B cell (primary cell): ENCODE measurements at regions not wholly inside any gene's neighbourhood (a gene's known extent, or its start where the extent isn't known, plus 50 kb on each side); places are given as distances from the start of the nearest gene placed in this dataset.

Experiments
- ATAC-seq: fragments of 200-7000 bp; cut with Tn5 transposase; one replicate; pipeline ENCODE4 v1.10.0; 2021; ENCODE audit warnings: low read depth, mild to moderate bottlenecking, moderate number of reproducible peaks, moderate library complexity
- CTCF ChIA-PET: fragments of 350-600 bp; sonication (Branson Sonifier 250); formaldehyde crosslinking; loops from one replicate; lab custom pipeline; 2021; ENCODE audit warnings: antibody characterized with exemption, inconsistent platforms; lab: Charles Lee
- POLR2A ChIA-PET: fragments of 350-600 bp; sonication (Branson Sonifier 250); formaldehyde crosslinking; loops from one replicate; lab custom pipeline; 2021; ENCODE audit warnings: antibody characterized with exemption; lab: Charles Lee
- DNase-seq: peaks from one replicate; pipeline ENCODE4 v3.0.0; 2013
- H2AFZ ChIP-seq: 2 replicates; pipeline ENCODE4 v1.6.1; 2012; ENCODE audit warnings: mild to moderate bottlenecking, low read depth, low read length; ENCODE audit not compliant: insufficient read depth, poor library complexity, severe bottlenecking
- H3K27ac ChIP-seq, 2 donors: 1 replicate in 1 of 2; 2 replicates in 1 of 2; pipeline ENCODE4 v1.5.1; 2012 to 2013; ENCODE audit warnings: low read length in 2 of 2, mild to moderate bottlenecking in 2 of 2, moderate library complexity in 1 of 2
- H3K27me3 ChIP-seq, 4 experiments: fragments of 200-600 bp in 1 of 4; sonication (generic) in 1 of 4; replicated peaks in 1 of 4; 1 replicate in 2 of 4; 2 replicates in 2 of 4; pipeline versions ENCODE4 v1.6.1 to v1.7.0; 2013 to 2016; ENCODE audit warnings: low read length in 3 of 4, mild to moderate bottlenecking in 2 of 4, mixed read lengths in 1 of 4, moderate library complexity in 1 of 4; ENCODE audit not compliant: insufficient read depth in 4 of 4, control insufficient read depth in 3 of 4; ENCODE audit errors: control extremely low read depth in 1 of 4
- H3K36me3 ChIP-seq, 2 experiments: replicated peaks in 1 of 2; 1 replicate in 1 of 2; 2 replicates in 1 of 2; pipeline versions ENCODE4 v1.6.1 to v1.7.1; 2013; ENCODE audit warnings: low read length in 1 of 2; ENCODE audit not compliant: insufficient read depth in 2 of 2, control insufficient read depth in 1 of 2; ENCODE audit errors: control extremely low read depth in 1 of 2, extremely low read depth in 1 of 2
- H3K4me1 ChIP-seq, 2 donors: fragments of 200-600 bp in 1 of 2; sonication (generic) in 1 of 2; 1 replicate in 1 of 2; 2 replicates in 1 of 2; pipeline versions ENCODE4 v1.5.1 to v1.6.1; 2013 to 2017; ENCODE audit warnings: low read length in 2 of 2; ENCODE audit not compliant: control insufficient read depth in 2 of 2, insufficient read depth in 2 of 2
- H3K4me2 ChIP-seq: replicated peaks from 2 replicates; pipeline ENCODE3; 2012; ENCODE audit warnings: mild to moderate bottlenecking, low read depth, low read length; ENCODE audit not compliant: poor library complexity, severe bottlenecking
- H3K4me3 ChIP-seq, 5 experiments: fragments of 200-600 bp in 1 of 5; sonication (generic) in 1 of 5; 1 replicate in 3 of 5; 2 replicates in 2 of 5; pipeline versions ENCODE4 v1.5.1 to v1.7.0; 2011 to 2016; ENCODE audit warnings: low read length in 4 of 5, mild to moderate bottlenecking in 4 of 5, low read depth in 2 of 5, control low read depth in 1 of 5, moderate library complexity in 1 of 5; ENCODE audit not compliant: insufficient read depth in 1 of 5; ENCODE audit errors: control extremely low read depth in 1 of 5, extremely low read depth in 1 of 5
- H3K79me2 ChIP-seq: fragments of 200-600 bp; sonication (generic); one replicate; pipeline ENCODE4 v1.6.0; 2016; ENCODE audit warnings: low read length; ENCODE audit not compliant: control insufficient read depth, insufficient read depth
- H3K9ac ChIP-seq: fragments of 200-600 bp; sonication (generic); 2 replicates; pipeline ENCODE4 v1.6.1; 2017; ENCODE audit warnings: mild to moderate bottlenecking, low read length, moderate library complexity
- H3K9me3 ChIP-seq, 3 donors: one replicate each; pipeline versions ENCODE4 v1.6.1 to v1.7.1; 2013; ENCODE audit warnings: low read length in 2 of 3; ENCODE audit not compliant: control insufficient read depth in 2 of 3, insufficient read depth in 1 of 3; ENCODE audit errors: control extremely low read depth in 1 of 3
- H4K20me1 ChIP-seq: 2 replicates; pipeline ENCODE4 v1.6.0; 2012; ENCODE audit warnings: mild to moderate bottlenecking, low read length; ENCODE audit not compliant: insufficient read depth, control insufficient read depth, poor library complexity, severe bottlenecking
- H3K27ac Mint-ChIP-seq: one replicate; pipeline ENCODE4 v1.8.0; 2021; ENCODE audit warnings: mixed read lengths
- H3K27me3 Mint-ChIP-seq: one replicate; pipeline ENCODE4 v1.8.0; 2021; ENCODE audit warnings: mixed read lengths
- H3K4me1 Mint-ChIP-seq: one replicate; pipeline ENCODE4 v1.8.0; 2021; ENCODE audit warnings: mixed read lengths
- H3K4me3 Mint-ChIP-seq: one replicate; pipeline ENCODE4 v1.8.0; 2021; ENCODE audit warnings: mixed read lengths
- H3K9me3 Mint-ChIP-seq: one replicate; pipeline ENCODE4 v1.8.0; 2022; ENCODE audit warnings: mixed read lengths; ENCODE audit not compliant: insufficient read depth
- EZH2 ChIP-seq: IDR thresholded peaks from 2 replicates; pipeline ENCODE4 v1.6.1; 2012; ENCODE audit warnings: borderline replicate concordance, low read depth, mild to moderate bottlenecking, moderate library complexity, low read length; ENCODE audit not compliant: insufficient read depth, poor library complexity, severe bottlenecking
- WGBS: methylation state at CpG from one replicate; pipeline ENCODE4 v1.1.5; 2013; ENCODE audit warnings: missing lambda C conversion rate; ENCODE audit not compliant: insufficient coverage; 5-methylcytosine and 5-hydroxymethylcytosine counted together
- intact Hi-C: fragments of 100-400 bp; cut with micrococcal nuclease; formaldehyde crosslinking; loops from one replicate; pipeline ENCODE4 v1.10.0; 2022
- TF ChIP-seq, protein P1 (sequence below): fragments of 200-600 bp; IDR thresholded peaks from one replicate; pipeline ENCODE4 v1.8.0; 2022; ENCODE audit warnings: antibody characterized with exemption, mild to moderate bottlenecking

DNA sequence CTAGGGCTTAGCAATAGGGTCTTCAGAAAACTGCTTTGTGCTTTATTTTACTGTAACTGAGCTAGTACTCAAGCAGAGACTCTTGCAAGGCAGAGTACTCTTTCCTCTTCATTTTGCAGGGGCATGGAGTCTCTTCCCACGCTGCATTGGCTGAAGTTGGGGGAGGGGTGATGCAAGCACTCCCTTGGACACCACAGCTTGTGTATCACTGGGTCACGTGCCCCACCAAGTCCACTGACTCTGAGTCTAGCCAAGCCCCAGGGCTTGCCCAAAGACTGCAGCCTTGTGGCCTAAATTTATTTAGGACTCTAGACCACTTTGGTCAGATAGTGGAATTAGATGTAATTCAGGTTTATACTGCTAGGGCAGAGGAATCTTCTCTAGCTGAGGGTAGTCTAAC is 1075.0 kb upstream of the ADGRB3 start:
- TF ChIP-seq, protein P1, sequence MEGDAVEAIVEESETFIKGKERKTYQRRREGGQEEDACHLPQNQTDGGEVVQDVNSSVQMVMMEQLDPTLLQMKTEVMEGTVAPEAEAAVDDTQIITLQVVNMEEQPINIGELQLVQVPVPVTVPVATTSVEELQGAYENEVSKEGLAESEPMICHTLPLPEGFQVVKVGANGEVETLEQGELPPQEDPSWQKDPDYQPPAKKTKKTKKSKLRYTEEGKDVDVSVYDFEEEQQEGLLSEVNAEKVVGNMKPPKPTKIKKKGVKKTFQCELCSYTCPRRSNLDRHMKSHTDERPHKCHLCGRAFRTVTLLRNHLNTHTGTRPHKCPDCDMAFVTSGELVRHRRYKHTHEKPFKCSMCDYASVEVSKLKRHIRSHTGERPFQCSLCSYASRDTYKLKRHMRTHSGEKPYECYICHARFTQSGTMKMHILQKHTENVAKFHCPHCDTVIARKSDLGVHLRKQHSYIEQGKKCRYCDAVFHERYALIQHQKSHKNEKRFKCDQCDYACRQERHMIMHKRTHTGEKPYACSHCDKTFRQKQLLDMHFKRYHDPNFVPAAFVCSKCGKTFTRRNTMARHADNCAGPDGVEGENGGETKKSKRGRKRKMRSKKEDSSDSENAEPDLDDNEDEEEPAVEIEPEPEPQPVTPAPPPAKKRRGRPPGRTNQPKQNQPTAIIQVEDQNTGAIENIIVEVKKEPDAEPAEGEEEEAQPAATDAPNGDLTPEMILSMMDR: no peak
- no peak for TF ChIP-seq EZH2
- Histone ChIP-seq H3K4me1 (no peaks in the 10 kb centered on the region), H3K79me2 (no peaks in the 10 kb centered on the region), H3K4me3 (no peak overlapping the region), H4K20me1 (no peaks in the 10 kb centered on the region), H3K27ac (no peak overlapping the region), H3K9ac (no peak overlapping the region), H3K9me3 (peaks cover 0 to 12% (median 0%) of the 10 kb centered on the region in 3 donors), H3K36me3 (no peaks in the 10 kb centered on the region), H3K27me3 (no peaks in the 10 kb centered on the region), H3K4me2 (no peak overlapping the region), H2AFZ (no peak overlapping the region)
- DNase-seq: no peak
- no peak overlapping the region for H3K27ac Mint-ChIP-seq
- no peak overlapping the region for H3K4me3 Mint-ChIP-seq
- peaks cover 2% of the 10 kb centered on the region for H3K9me3 Mint-ChIP-seq
- ATAC-seq: no peak
- WGBS: 70% methylated on average over 2 of the region's 2 CpGs
- H3K4me1 Mint-ChIP-seq: no peaks in the 10 kb centered on the region
- no peaks in the 10 kb centered on the region for H3K27me3 Mint-ChIP-seq
- ChIA-PET POLR2A (no interaction called here), CTCF (no interaction called here)
- intact Hi-C loops: no loop called here

DNA sequence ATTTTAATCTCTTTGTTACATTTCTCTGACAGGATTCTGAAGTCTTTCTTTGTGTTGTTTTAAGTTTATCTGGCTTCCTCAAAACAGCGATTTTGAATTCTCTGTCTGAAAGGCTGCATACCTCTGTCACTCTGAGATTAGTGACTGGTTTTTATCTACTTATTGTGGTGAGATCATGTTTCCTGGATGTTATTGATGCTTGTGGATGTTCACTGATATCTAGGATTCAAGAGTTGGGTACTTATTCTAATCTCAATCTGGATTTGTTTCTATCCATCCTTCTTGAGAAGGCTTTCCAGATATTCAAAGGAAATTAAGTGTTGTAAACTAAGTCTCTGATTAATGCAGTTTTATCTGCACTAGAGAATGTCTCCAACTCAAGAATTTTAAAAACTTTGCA is 1076.1 kb upstream of the ADGRB3 start:
- Histone ChIP-seq H3K36me3 (no peaks in the 10 kb centered on the region), H3K79me2 (no peaks in the 10 kb centered on the region), H3K4me2 (no peak overlapping the region), H2AFZ (no peak overlapping the region), H3K4me3 (no peak overlapping the region), H4K20me1 (no peaks in the 10 kb centered on the region), H3K27ac (no peak overlapping the region), H3K9ac (no peak overlapping the region), H3K27me3 (no peaks in the 10 kb centered on the region), H3K9me3 (peaks cover 0 to 12% (median 0%) of the 10 kb centered on the region in 3 donors), H3K4me1 (no peaks in the 10 kb centered on the region)
- H3K9me3 Mint-ChIP-seq: peaks cover 2% of the 10 kb centered on the region
- H3K27me3 Mint-ChIP-seq: no peaks in the 10 kb centered on the region
- intact Hi-C loops: no loop called here
- ATAC-seq: no peak
- no CpG with 5 or more reads among the region's 1 CpG for WGBS
- H3K4me3 Mint-ChIP-seq: no peak overlapping the region
- ChIA-PET CTCF (no interaction called here), POLR2A (no interaction called here)
- H3K4me1 Mint-ChIP-seq: no peaks in the 10 kb centered on the region
- H3K27ac Mint-ChIP-seq: no peak overlapping the region
- DNase-seq: no peak
- TF ChIP-seq EZH2: no peak
- TF ChIP-seq, protein P1: no peak
